ENCODE measurements at regions not wholly inside any gene's neighbourhood (a gene's known extent, or its start where the extent isn't known, plus 50 kb on each side); places are given as distances from the start of the nearest gene placed in this dataset.

- Histone ChIP-seq H4K20me1 (ENCODE audit: insufficient read depth, low read length) (no peaks in the 10 kb centered on the region), H3K4me1 (ENCODE audit: insufficient read depth, low read length, poor library complexity, severe bottlenecking) (no peaks in the 10 kb centered on the region), H3K79me2 (ENCODE audit: insufficient read depth, low read depth, low read length) (no peaks in the 10 kb centered on the region), H3K36me3 (ENCODE audit: insufficient read depth, low read length) (no peaks in the 10 kb centered on the region), H2AFZ (ENCODE audit: low read length) (no peak overlapping the region), H3K9me3 (ENCODE audit: low read length) (no peaks in the 10 kb centered on the region), H3K9me2 (ENCODE audit: insufficient read depth, low read length) (no peaks in the 10 kb centered on the region), H3K4me2 (ENCODE audit: low read length) (no peak overlapping the region), H3K27ac (ENCODE audit: low read depth, low read length, poor library complexity, severe bottlenecking) (no peak overlapping the region), H3K4me3 (ENCODE audit: low read depth, low read length, poor library complexity, severe bottlenecking) (no peak overlapping the region)
- intact Hi-C loops (cut with micrococcal nuclease; ENCODE audit: unreplicated experiment): no loop called here
- TF ChIP-seq, protein P1, sequence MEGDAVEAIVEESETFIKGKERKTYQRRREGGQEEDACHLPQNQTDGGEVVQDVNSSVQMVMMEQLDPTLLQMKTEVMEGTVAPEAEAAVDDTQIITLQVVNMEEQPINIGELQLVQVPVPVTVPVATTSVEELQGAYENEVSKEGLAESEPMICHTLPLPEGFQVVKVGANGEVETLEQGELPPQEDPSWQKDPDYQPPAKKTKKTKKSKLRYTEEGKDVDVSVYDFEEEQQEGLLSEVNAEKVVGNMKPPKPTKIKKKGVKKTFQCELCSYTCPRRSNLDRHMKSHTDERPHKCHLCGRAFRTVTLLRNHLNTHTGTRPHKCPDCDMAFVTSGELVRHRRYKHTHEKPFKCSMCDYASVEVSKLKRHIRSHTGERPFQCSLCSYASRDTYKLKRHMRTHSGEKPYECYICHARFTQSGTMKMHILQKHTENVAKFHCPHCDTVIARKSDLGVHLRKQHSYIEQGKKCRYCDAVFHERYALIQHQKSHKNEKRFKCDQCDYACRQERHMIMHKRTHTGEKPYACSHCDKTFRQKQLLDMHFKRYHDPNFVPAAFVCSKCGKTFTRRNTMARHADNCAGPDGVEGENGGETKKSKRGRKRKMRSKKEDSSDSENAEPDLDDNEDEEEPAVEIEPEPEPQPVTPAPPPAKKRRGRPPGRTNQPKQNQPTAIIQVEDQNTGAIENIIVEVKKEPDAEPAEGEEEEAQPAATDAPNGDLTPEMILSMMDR (conservative IDR thresholded peaks at IDR 0.05; ENCODE audit: low read length): no peak
- no peak for TF ChIP-seq EZH2phosphoT487 (IDR thresholded peaks at IDR 0.05; ENCODE audit: borderline replicate concordance, low read depth, low read length)
- BruUV-seq (replicated peaks): no TSS peak
- CTCF ChIA-PET (ENCODE audit: unreplicated experiment): no interaction called here
- POLR2A ChIA-PET: no interaction called here
- no peak for DNase-seq (ENCODE audit: low spot score)
Observed at GRCh38 chr4:152045449-152045806, 284.6 kb upstream of the GATB start.

DNA sequence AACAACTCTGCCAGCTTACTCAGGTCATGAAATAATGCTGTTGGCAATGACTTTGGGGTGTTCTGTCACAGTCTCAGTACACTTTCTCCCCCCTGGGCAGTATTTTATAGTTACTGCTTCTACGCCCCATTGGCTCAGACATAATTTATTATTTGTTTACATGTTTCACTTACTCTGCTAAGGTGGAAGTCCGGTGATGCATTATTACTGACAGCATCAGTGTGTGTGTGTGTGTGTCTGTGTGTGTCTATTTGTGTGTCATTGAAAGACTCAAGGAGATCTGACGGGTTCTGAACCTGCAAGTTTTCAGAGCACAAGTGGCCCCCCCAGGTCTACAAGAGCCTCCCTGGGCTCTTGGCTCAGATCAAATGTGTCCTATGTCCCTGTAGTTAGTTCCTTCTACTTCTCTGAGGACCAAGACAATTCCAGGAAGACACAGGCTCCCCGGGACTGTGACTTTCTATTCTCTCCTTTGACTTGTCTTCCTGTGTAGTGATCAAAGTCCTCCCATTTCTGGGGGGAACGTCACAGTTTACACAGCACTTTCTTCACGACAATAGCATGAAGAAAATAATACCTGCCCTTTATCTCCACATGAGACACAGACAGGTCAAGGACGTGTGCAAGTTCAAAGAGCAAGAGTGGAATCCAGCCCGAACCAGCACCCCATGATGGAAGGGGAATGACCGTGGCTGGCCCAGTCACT is 283.7 kb upstream of the GATB start:
- H3K27ac ChIP-seq (ENCODE audit: low read depth, low read length, poor library complexity, severe bottlenecking): no peak overlapping the region
- BruUV-seq (replicated peaks): no TSS peak
- no peaks in the 10 kb centered on the region for H3K9me3 ChIP-seq (ENCODE audit: low read length)
- DNase-seq (ENCODE audit: low spot score): no peak
- POLR2A ChIA-PET: no interaction called here
- no peaks in the 10 kb centered on the region for H4K20me1 ChIP-seq (ENCODE audit: insufficient read depth, low read length)
- no peak for TF ChIP-seq EZH2phosphoT487 (IDR thresholded peaks at IDR 0.05; ENCODE audit: borderline replicate concordance, low read depth, low read length)
- TF ChIP-seq, protein P1 (conservative IDR thresholded peaks at IDR 0.05; ENCODE audit: low read length): no peak
- H2AFZ ChIP-seq (ENCODE audit: low read length): no peak overlapping the region
- H3K79me2 ChIP-seq (ENCODE audit: insufficient read depth, low read depth, low read length): no peaks in the 10 kb centered on the region
- no peaks in the 10 kb centered on the region for H3K9me2 ChIP-seq (ENCODE audit: insufficient read depth, low read length)
- H3K4me3 ChIP-seq (ENCODE audit: low read depth, low read length, poor library complexity, severe bottlenecking): no peak overlapping the region
- H3K36me3 ChIP-seq (ENCODE audit: insufficient read depth, low read length): no peaks in the 10 kb centered on the region
- H3K4me2 ChIP-seq (ENCODE audit: low read length): no peak overlapping the region
- no peaks in the 10 kb centered on the region for H3K4me1 ChIP-seq (ENCODE audit: insufficient read depth, low read length, poor library complexity, severe bottlenecking)
- intact Hi-C loops (cut with micrococcal nuclease; ENCODE audit: unreplicated experiment): no loop called here
- CTCF ChIA-PET (ENCODE audit: unreplicated experiment): no interaction called here

DNA sequence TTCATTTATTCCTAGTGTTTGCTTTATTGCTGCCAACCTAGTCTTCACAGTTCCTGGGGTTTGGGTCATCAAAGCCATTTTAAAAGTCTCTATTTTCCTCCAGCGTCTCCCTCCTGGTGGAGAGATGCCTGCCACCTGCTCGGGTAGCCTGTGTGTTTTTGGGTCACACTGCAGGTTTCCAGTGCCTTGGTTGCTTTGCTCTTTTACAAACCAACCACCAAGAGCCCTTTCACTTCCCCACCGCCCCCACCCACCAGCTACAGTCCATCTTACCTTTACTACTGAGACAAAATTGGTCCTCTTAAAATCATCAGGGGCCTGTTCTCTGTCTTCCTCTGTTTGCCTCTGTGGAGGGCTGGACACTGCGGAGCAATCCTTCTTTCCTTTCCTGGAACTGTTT is 280.5 kb upstream of the GATB start:
- DNase-seq (ENCODE audit: low spot score): no peak
- H3K4me3 ChIP-seq (ENCODE audit: low read depth, low read length, poor library complexity, severe bottlenecking): no peak overlapping the region
- BruUV-seq (replicated peaks): no TSS peak
- no peaks in the 10 kb centered on the region for H4K20me1 ChIP-seq (ENCODE audit: insufficient read depth, low read length)
- intact Hi-C loops (cut with micrococcal nuclease; ENCODE audit: unreplicated experiment): no loop called here
- H3K79me2 ChIP-seq (ENCODE audit: insufficient read depth, low read depth, low read length): no peaks in the 10 kb centered on the region
- H3K27ac ChIP-seq (ENCODE audit: low read depth, low read length, poor library complexity, severe bottlenecking): no peak overlapping the region
- H3K9me2 ChIP-seq (ENCODE audit: insufficient read depth, low read length): no peaks in the 10 kb centered on the region
- CTCF ChIA-PET (ENCODE audit: unreplicated experiment): no interaction called here
- H2AFZ ChIP-seq (ENCODE audit: low read length): no peak overlapping the region
- H3K9me3 ChIP-seq (ENCODE audit: low read length): no peaks in the 10 kb centered on the region
- POLR2A ChIA-PET: interaction anchor here (0.6 kb wide), 1 partner anchor 22 kb away, joined by 3 read pairs; no protein-coding TSS in a partner anchor
- H3K36me3 ChIP-seq (ENCODE audit: insufficient read depth, low read length): no peaks in the 10 kb centered on the region
- H3K4me1 ChIP-seq (ENCODE audit: insufficient read depth, low read length, poor library complexity, severe bottlenecking): no peaks in the 10 kb centered on the region
- no peak overlapping the region for H3K4me2 ChIP-seq (ENCODE audit: low read length)
- TF ChIP-seq, protein P1 (conservative IDR thresholded peaks at IDR 0.05; ENCODE audit: low read length): no peak
- no peak for TF ChIP-seq EZH2phosphoT487 (IDR thresholded peaks at IDR 0.05; ENCODE audit: borderline replicate concordance, low read depth, low read length)

Data from OCI-LY7 (cell line).